Fibroblast of villous mesenchyme (primary cell): ENCODE measurements at regions not wholly inside any gene's neighbourhood (a gene's known extent, or its start where the extent isn't known, plus 50 kb on each side); places are given as distances from the start of the nearest gene placed in this dataset.

Experiments used
- DNase-seq: peaks from one replicate; pipeline ENCODE4 v3.0.0-alpha.2; 2010; ENCODE audit warnings: low read depth
- H3K4me3 ChIP-seq: 2 replicates; pipeline ENCODE4 v1.5.1; 2011; ENCODE audit warnings: low read depth, mild to moderate bottlenecking, low read length
- CTCF ChIP-seq: IDR thresholded peaks from 2 replicates; pipeline ENCODE4 v1.5.1; 2012; ENCODE audit warnings: low read depth, mild to moderate bottlenecking, low read length; ENCODE audit not compliant: insufficient read depth

- no peak for DNase-seq
- TF ChIP-seq CTCF = no peak
- H3K4me3 ChIP-seq = no peak overlapping the region
These were observed 199.2 kb downstream of the DLEU7 start for GRCh38 chr13:50644081-50644871.

- DNase-seq = peak; percentile 23
- no peak for TF ChIP-seq CTCF
- no peak overlapping the region for H3K4me3 ChIP-seq
These were observed 198.4 kb downstream of the DLEU7 start for GRCh38 chr13:50645092-50645491.

GRCh38 chr13:50646070-50646469 is 197.4 kb downstream of the DLEU7 start:
- TF ChIP-seq CTCF = no peak
- H3K4me3 ChIP-seq = no peak overlapping the region
- DNase-seq = no peak

- H3K4me3 ChIP-seq = no peak overlapping the region
- TF ChIP-seq CTCF = no peak
- no peak for DNase-seq
These were observed 194.3 kb downstream of the DLEU7 start for GRCh38 chr13:50649211-50649610.

- peak; percentile 29 for DNase-seq
- no peak overlapping the region for H3K4me3 ChIP-seq
- TF ChIP-seq CTCF = no peak
These were observed 192.6 kb downstream of the DLEU7 start for GRCh38 chr13:50650592-50651504.

GRCh38 chr13:50651922-50652321 is 191.6 kb downstream of the DLEU7 start:
- no peak for TF ChIP-seq CTCF
- no peak for DNase-seq
- no peak overlapping the region for H3K4me3 ChIP-seq
